ENCODE measurements at regions not wholly inside any gene's neighbourhood (a gene's known extent, or its start where the extent isn't known, plus 50 kb on each side); places are given as distances from the start of the nearest gene placed in this dataset.

GRCh38 chr9:2346277-2346913 lies 275.2 kb upstream of the VLDLR start:
- no peaks in the 10 kb centered on the region for H3K4me1 Mint-ChIP-seq (ENCODE audit: unreplicated experiment)
- H3K27me3 Mint-ChIP-seq (ENCODE audit: unreplicated experiment), result no peaks in the 10 kb centered on the region
- DNase-seq (ENCODE audit: low spot score), result no peak
- H3K27ac Mint-ChIP-seq (ENCODE audit: unreplicated experiment), result no peak overlapping the region
- H3K4me3 Mint-ChIP-seq (ENCODE audit: unreplicated experiment), result no peak overlapping the region
- H3K9me3 Mint-ChIP-seq (ENCODE audit: unreplicated experiment), result peaks cover 4% of the 10 kb centered on the region
- TF ChIP-seq, protein P1, sequence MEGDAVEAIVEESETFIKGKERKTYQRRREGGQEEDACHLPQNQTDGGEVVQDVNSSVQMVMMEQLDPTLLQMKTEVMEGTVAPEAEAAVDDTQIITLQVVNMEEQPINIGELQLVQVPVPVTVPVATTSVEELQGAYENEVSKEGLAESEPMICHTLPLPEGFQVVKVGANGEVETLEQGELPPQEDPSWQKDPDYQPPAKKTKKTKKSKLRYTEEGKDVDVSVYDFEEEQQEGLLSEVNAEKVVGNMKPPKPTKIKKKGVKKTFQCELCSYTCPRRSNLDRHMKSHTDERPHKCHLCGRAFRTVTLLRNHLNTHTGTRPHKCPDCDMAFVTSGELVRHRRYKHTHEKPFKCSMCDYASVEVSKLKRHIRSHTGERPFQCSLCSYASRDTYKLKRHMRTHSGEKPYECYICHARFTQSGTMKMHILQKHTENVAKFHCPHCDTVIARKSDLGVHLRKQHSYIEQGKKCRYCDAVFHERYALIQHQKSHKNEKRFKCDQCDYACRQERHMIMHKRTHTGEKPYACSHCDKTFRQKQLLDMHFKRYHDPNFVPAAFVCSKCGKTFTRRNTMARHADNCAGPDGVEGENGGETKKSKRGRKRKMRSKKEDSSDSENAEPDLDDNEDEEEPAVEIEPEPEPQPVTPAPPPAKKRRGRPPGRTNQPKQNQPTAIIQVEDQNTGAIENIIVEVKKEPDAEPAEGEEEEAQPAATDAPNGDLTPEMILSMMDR (IDR thresholded peaks at IDR 0.05; ENCODE audit: unreplicated experiment), result no peak
- no peaks in the 10 kb centered on the region for H3K36me3 Mint-ChIP-seq (ENCODE audit: low read depth, unreplicated experiment)

DNA sequence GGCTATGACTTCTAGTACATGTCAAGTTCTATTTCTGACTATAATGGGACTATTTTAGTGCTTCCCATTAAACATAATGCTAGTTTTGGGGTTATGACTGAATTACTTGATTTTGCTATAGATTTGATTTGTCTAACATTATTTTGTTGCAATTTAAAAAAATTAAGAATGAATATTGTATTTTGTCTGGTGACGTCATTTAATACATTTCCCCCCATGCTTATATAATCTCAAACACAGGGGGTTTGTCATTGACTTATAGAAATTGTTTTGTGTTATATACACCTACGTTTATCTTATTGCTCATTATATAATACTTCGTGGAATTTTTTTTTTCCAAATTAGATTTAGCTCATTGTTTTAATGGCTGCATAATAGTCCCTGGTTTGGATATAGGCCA lies 270.3 kb upstream of the VLDLR start:
- H3K4me1 Mint-ChIP-seq (ENCODE audit: unreplicated experiment), result peaks cover 16% of the 10 kb centered on the region
- H3K4me3 Mint-ChIP-seq (ENCODE audit: unreplicated experiment), result no peak overlapping the region
- TF ChIP-seq, protein P1 (IDR thresholded peaks at IDR 0.05; ENCODE audit: unreplicated experiment), result no peak
- H3K27ac Mint-ChIP-seq (ENCODE audit: unreplicated experiment), result no peak overlapping the region
- no peaks in the 10 kb centered on the region for H3K27me3 Mint-ChIP-seq (ENCODE audit: unreplicated experiment)
- H3K36me3 Mint-ChIP-seq (ENCODE audit: low read depth, unreplicated experiment), result no peaks in the 10 kb centered on the region
- peaks cover 4% of the 10 kb centered on the region for H3K9me3 Mint-ChIP-seq (ENCODE audit: unreplicated experiment)
- DNase-seq (ENCODE audit: low spot score), result no peak

- TF ChIP-seq, protein P1 (IDR thresholded peaks at IDR 0.05; ENCODE audit: unreplicated experiment), result no peak
- no peaks in the 10 kb centered on the region for H3K9me3 Mint-ChIP-seq (ENCODE audit: unreplicated experiment)
- no peaks in the 10 kb centered on the region for H3K27me3 Mint-ChIP-seq (ENCODE audit: unreplicated experiment)
- H3K4me1 Mint-ChIP-seq (ENCODE audit: unreplicated experiment), result peaks cover 16% of the 10 kb centered on the region
- no peak overlapping the region for H3K4me3 Mint-ChIP-seq (ENCODE audit: unreplicated experiment)
- H3K27ac Mint-ChIP-seq (ENCODE audit: unreplicated experiment), result no peak overlapping the region
- no peak for DNase-seq (ENCODE audit: low spot score)
- no peaks in the 10 kb centered on the region for H3K36me3 Mint-ChIP-seq (ENCODE audit: low read depth, unreplicated experiment)
Measured at GRCh38 chr9:2354216-2354615, 267.4 kb upstream of the VLDLR start.

DNA sequence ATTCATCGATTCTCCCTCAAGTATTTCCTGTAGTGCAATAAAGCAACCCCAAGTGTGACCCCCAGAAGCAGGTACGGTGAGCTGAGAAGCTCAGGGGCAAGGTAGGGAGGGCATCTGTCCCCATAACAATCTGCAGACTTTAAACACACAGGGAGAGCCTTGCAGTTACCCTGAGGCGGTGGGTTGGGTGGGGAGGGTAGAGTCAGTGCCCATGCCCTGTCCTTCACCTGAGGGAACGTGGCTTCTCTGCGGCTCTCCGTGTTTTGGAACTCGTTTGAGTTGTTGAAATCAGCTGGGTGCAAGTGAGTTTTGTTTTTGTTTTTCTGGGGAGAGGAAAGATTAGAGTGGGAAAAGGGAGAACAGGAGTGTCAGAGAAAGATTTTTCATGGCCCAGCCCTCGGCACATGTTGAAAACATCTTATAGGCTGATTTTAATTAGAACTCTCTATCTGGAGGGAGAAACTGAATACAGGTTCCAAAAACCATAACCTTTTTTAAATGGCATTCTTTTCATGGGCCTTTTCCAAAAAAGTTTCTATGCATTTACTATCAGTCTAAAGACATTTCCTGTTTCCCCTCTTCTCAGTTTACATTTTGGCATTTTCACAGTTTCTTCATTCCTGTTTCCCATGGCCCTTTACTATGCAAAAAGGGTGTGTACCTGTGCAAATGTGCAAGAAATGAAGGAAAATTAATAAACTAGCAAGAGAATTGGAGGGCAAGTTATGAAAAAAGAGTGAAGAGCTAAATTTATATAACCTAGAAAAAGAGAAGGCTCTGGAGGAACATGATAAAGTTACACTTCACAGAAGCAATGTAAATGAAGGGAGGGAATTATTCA lies 266.5 kb upstream of the VLDLR start:
- Mint-ChIP-seq H3K27me3 (ENCODE audit: unreplicated experiment) (no peaks in the 10 kb centered on the region), H3K36me3 (ENCODE audit: low read depth, unreplicated experiment) (no peaks in the 10 kb centered on the region), H3K4me3 (ENCODE audit: unreplicated experiment) (no peak overlapping the region), H3K27ac (ENCODE audit: unreplicated experiment) (no peak overlapping the region), H3K4me1 (ENCODE audit: unreplicated experiment) (peaks cover 16% of the 10 kb centered on the region), H3K9me3 (ENCODE audit: unreplicated experiment) (no peaks in the 10 kb centered on the region)
- no peak for DNase-seq (ENCODE audit: low spot score)
- TF ChIP-seq, protein P1 (IDR thresholded peaks at IDR 0.05; ENCODE audit: unreplicated experiment), result no peak

GRCh38 chr9:2355697-2355983 lies 265.9 kb upstream of the VLDLR start:
- no peak overlapping the region for H3K4me3 Mint-ChIP-seq (ENCODE audit: unreplicated experiment)
- TF ChIP-seq, protein P1 (IDR thresholded peaks at IDR 0.05; ENCODE audit: unreplicated experiment), result no peak
- H3K36me3 Mint-ChIP-seq (ENCODE audit: low read depth, unreplicated experiment), result no peaks in the 10 kb centered on the region
- H3K4me1 Mint-ChIP-seq (ENCODE audit: unreplicated experiment), result peaks cover 16% of the 10 kb centered on the region
- no peaks in the 10 kb centered on the region for H3K9me3 Mint-ChIP-seq (ENCODE audit: unreplicated experiment)
- no peak overlapping the region for H3K27ac Mint-ChIP-seq (ENCODE audit: unreplicated experiment)
- H3K27me3 Mint-ChIP-seq (ENCODE audit: unreplicated experiment), result no peaks in the 10 kb centered on the region
- DNase-seq (ENCODE audit: low spot score), result no peak

All from endothelial cell (in vitro differentiated cells).